Transverse colon (tissue), 4 donors: ENCODE measurements at regions not wholly inside any gene's neighbourhood (a gene's known extent, or its start where the extent isn't known, plus 50 kb on each side); places are given as distances from the start of the nearest gene placed in this dataset.

ENCODE experiments used
- DNase-seq: peaks from one replicate; pipeline ENCODE4 v3.0.0-alpha.2; 2019
- H3K27ac ChIP-seq, 4 donors: fragments of 200-600 bp; sonication (generic); 2 replicates each; pipeline ENCODE4 v1.5.1; 2016 to 2018; ENCODE audit warnings: inconsistent platforms in 4 of 4
- H3K27me3 ChIP-seq: fragments of 200-600 bp; sonication (generic); 2 replicates; pipeline ENCODE4 v1.5.1; 2017; ENCODE audit warnings: inconsistent platforms
- H3K36me3 ChIP-seq, 4 donors: fragments of 200-600 bp; sonication (generic); 2 replicates each; pipeline ENCODE4 v1.5.1; 2017 to 2019; ENCODE audit warnings: inconsistent platforms in 4 of 4
- H3K4me1 ChIP-seq, 4 donors: fragments of 200-600 bp; sonication (generic); 2 replicates each; pipeline ENCODE4 v1.5.1; 2017 to 2020; ENCODE audit warnings: inconsistent platforms in 4 of 4
- H3K4me3 ChIP-seq, 4 donors: fragments of 200-600 bp; sonication (generic); 1 replicate in 1 of 4; 2 replicates in 3 of 4; pipeline versions ENCODE4 v1.5.1 to v1.6.1; 2017 to 2019; ENCODE audit warnings: inconsistent platforms in 4 of 4
- H3K9me3 ChIP-seq, 2 donors: fragments of 200-600 bp; sonication (generic); 2 replicates each; pipeline ENCODE4 v1.5.1; 2017 to 2019; ENCODE audit warnings: inconsistent platforms in 2 of 2
- EP300 ChIP-seq: sonication (generic); formaldehyde crosslinking; IDR thresholded peaks from one replicate; pipeline ENCODE4 v1.6.1; 2017; ENCODE audit warnings: antibody characterized with exemption, low read depth
- POLR2A ChIP-seq: fragments of 450-650 bp; IDR thresholded peaks from one replicate; pipeline ENCODE4 v1.6.1; 2016; ENCODE audit warnings: antibody characterized with exemption, mild to moderate bottlenecking, moderate library complexity
- POLR2AphosphoS5 ChIP-seq, 3 donors: sonication (generic); formaldehyde crosslinking; IDR thresholded peaks; one replicate each; pipeline ENCODE4 v1.6.1; 2016; ENCODE audit warnings: antibody characterized with exemption in 3 of 3
- WGBS, 2 donors: methylation state at CpG; one replicate each; pipeline ENCODE4 v1.1.5; 2018; ENCODE audit warnings: low coverage in 1 of 2; 5-methylcytosine and 5-hydroxymethylcytosine counted together
- in situ Hi-C, 4 donors: fragments of 200-750 bp; cut with MboI; loops; one replicate each; pipeline versions ENCODE4 v1.15.0 to v1.15.1; 2017; ENCODE audit warnings: low sequenced_read_pairs in 3 of 4, low pct_ligation_motif_present in 1 of 4, low pct_unique_long_range_greater_than_20kb in 1 of 4
- intact Hi-C: fragments of 100-400 bp; cut with DNase I; formaldehyde crosslinking; loops from one replicate; pipeline ENCODE4 v1.15.1; 2023; ENCODE audit warnings: low total_unique reads
- TF ChIP-seq, protein P1 (sequence below), 5 experiments: fragments of 200-600 bp in 3 of 5; fragments of 450-650 bp in 2 of 5; sonication (generic) in 3 of 5; IDR thresholded peaks; 1 replicate in 2 of 5; 2 replicates in 3 of 5; pipeline ENCODE4 v1.5.1; 2016 to 2017; ENCODE audit warnings: antibody characterized with exemption in 5 of 5, inconsistent platforms in 3 of 5, mild to moderate bottlenecking in 2 of 5, moderate library complexity in 1 of 5

DNA sequence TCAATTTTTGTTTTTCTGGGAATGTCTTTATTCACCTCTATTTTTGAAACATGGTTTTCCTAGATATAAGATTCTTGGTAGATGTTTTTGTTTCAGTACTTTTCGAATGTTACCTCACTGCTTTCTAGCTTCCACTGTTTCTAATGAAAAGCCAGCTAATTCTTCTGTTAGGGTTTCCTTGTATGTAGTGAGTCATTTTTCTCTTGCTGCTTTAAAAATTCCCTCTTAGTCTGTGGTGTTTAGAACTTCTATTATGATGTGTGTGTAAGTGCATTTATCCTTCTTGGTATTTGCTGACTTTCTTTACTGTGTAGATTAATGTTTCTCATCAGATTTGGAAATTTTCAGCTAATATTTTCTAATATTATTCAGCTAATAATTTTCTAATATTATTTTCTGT is 151.1 kb upstream of the OSTN start:
- in situ Hi-C loops (no loop called here), intact Hi-C loops (no loop called here)
- no peak for TF ChIP-seq POLR2A
- TF ChIP-seq POLR2AphosphoS5 (IDR thresholded peaks at IDR 0.05): no peak
- TF ChIP-seq EP300: no peak
- TF ChIP-seq, protein P1, sequence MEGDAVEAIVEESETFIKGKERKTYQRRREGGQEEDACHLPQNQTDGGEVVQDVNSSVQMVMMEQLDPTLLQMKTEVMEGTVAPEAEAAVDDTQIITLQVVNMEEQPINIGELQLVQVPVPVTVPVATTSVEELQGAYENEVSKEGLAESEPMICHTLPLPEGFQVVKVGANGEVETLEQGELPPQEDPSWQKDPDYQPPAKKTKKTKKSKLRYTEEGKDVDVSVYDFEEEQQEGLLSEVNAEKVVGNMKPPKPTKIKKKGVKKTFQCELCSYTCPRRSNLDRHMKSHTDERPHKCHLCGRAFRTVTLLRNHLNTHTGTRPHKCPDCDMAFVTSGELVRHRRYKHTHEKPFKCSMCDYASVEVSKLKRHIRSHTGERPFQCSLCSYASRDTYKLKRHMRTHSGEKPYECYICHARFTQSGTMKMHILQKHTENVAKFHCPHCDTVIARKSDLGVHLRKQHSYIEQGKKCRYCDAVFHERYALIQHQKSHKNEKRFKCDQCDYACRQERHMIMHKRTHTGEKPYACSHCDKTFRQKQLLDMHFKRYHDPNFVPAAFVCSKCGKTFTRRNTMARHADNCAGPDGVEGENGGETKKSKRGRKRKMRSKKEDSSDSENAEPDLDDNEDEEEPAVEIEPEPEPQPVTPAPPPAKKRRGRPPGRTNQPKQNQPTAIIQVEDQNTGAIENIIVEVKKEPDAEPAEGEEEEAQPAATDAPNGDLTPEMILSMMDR (IDR thresholded peaks at IDR 0.05): no peak
- WGBS, 2 donors: 76 to 92% methylated on average over 1 of the region's 1 CpG
- Histone ChIP-seq H3K4me3 (no peak overlapping the region), H3K9me3 (no peaks in the 10 kb centered on the region), H3K36me3 (no peaks in the 10 kb centered on the region), H3K4me1 (no peaks in the 10 kb centered on the region), H3K27ac (no peak overlapping the region), H3K27me3 (no peaks in the 10 kb centered on the region)
- no peak for DNase-seq

- Histone ChIP-seq H3K27ac (no peak overlapping the region), H3K27me3 (no peaks in the 10 kb centered on the region), H3K9me3 (no peaks in the 10 kb centered on the region), H3K36me3 (no peaks in the 10 kb centered on the region), H3K4me1 (no peaks in the 10 kb centered on the region), H3K4me3 (no peak overlapping the region)
- in situ Hi-C loops: no loop called here
- WGBS, 2 donors: 85 to 91% methylated on average over 2 of the region's 2 CpGs
- intact Hi-C loops: no loop called here
- no peak for DNase-seq
- TF ChIP-seq, protein P1 (IDR thresholded peaks at IDR 0.05): no peak
- TF ChIP-seq POLR2A (no peak), POLR2AphosphoS5 (IDR thresholded peaks at IDR 0.05) (no peak)
Measured at GRCh38 chr3:191030929-191031328, 168.1 kb upstream of the OSTN start.

DNA sequence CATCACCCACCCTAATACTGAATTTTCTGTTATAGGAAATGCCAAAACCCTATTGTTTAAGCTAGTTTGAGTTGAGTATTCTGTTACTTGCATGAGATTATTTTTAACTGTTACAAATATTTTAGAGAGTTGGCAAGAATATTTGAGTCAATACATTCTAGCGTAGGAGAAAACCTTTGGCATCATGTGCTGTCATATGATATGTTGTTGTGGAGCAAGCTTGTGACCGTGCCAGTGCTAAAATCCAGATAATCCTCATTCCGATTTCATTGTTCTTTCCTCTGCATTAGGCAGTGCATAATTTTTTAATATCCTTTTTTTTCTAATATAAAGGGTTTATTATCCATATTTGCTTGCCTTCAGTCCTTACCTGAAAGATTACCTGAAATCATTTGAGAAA is 168.0 kb upstream of the GMNC start:
- intact Hi-C loops: no loop called here
- TF ChIP-seq POLR2AphosphoS5 (IDR thresholded peaks at IDR 0.05) (no peak), POLR2A (no peak), EP300 (no peak)
- TF ChIP-seq, protein P1 (IDR thresholded peaks at IDR 0.05): no peak
- H3K27ac ChIP-seq: no peak overlapping the region

DNA sequence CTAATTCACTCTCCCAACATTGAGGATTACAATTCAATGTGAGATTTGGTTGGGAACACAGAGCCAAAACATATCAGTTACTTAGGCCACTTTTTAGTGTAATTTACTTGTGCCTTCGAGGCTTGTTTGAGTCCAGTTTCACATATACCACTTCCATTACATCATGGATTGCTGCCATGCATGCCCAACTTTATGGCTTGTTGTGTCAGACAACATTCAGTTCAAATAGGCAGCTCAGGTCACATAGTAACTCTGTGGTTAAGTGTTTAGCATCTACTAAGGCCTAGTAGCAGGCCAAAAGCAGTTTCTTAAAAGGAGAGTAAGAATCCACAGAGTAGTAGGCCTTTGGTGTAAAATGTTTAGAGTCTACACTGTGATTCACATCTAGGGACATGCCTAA is 164.3 kb upstream of the GMNC start:
- TF ChIP-seq EP300 (no peak), POLR2AphosphoS5 (IDR thresholded peaks at IDR 0.05) (no peak), POLR2A (no peak)
- TF ChIP-seq, protein P1 (IDR thresholded peaks at IDR 0.05): no peak
- 44% methylated on average over 1 of the region's 1 CpG; no CpG with 5 or more reads in 1 of the 2 donors for WGBS, 2 donors
- in situ Hi-C loops: no loop called here
- Histone ChIP-seq H3K27ac (no peak overlapping the region), H3K9me3 (no peaks in the 10 kb centered on the region), H3K4me1 (no peaks in the 10 kb centered on the region), H3K4me3 (no peak overlapping the region), H3K27me3 (no peaks in the 10 kb centered on the region), H3K36me3 (no peaks in the 10 kb centered on the region)
- intact Hi-C loops: no loop called here
- no peak for DNase-seq

More for the DNA sequence above, 168.0 kb upstream of the GMNC start:
- 72 to 88% methylated on average over 3 of the region's 3 CpGs for WGBS, 2 donors
- in situ Hi-C loops: no loop called here
- Histone ChIP-seq H3K4me1 (no peaks in the 10 kb centered on the region), H3K4me3 (no peak overlapping the region), H3K27me3 (no peaks in the 10 kb centered on the region), H3K9me3 (no peaks in the 10 kb centered on the region), H3K36me3 (no peaks in the 10 kb centered on the region)
- no peak for DNase-seq
